ENCODE measurements at regions not wholly inside any gene's neighbourhood (a gene's known extent, or its start where the extent isn't known, plus 50 kb on each side); places are given as distances from the start of the nearest gene placed in this dataset.
A peak's percentile ranks its signal among the peaks of the same experiment; 100 is the strongest.

- intact Hi-C loops (cut with DNase I; ENCODE audit: low total_unique reads): no loop called here
- Histone ChIP-seq H3K27me3 (no peaks in the 10 kb centered on the region), H3K9me3 (peaks cover 0 to 4% (median 2%) of the 10 kb centered on the region in 4 donors), H3K27ac (no peak overlapping the region), H3K36me3 (no peaks in the 10 kb centered on the region), H3K4me1 (peaks cover 0 to 5% (median 0%) of the 10 kb centered on the region in 4 donors), H3K4me3 (no peak overlapping the region)
- 76 to 81% (median 77%) methylated on average over 9 of the region's 9 CpGs for WGBS, 5 donors
- TF ChIP-seq EP300 (IDR thresholded peaks at IDR 0.05) (no peak), CTCF (IDR thresholded peaks at IDR 0.05) (no peak), POLR2A (IDR thresholded peaks at IDR 0.05) (no peak), POLR2AphosphoS5 (IDR thresholded peaks at IDR 0.05) (no peak)
- DNase-seq: no peak
Measured at GRCh38 chr3:189457631-189458412, 173.4 kb upstream of the TP63 start.

- WGBS, 5 donors: 27 to 72% (median 42%) methylated on average over 7 of the region's 7 CpGs
Measured at GRCh38 chr3:189458528-189458927, 172.7 kb upstream of the TP63 start.

GRCh38 chr3:189459231-189459630 is 172.0 kb upstream of the TP63 start:
- TF ChIP-seq EP300 (IDR thresholded peaks at IDR 0.05) (no peak), CTCF (IDR thresholded peaks at IDR 0.05) (no peak), POLR2A (IDR thresholded peaks at IDR 0.05) (no peak), POLR2AphosphoS5 (IDR thresholded peaks at IDR 0.05) (no peak)
- Histone ChIP-seq H3K4me3 (no peak overlapping the region), H3K27ac (no peak overlapping the region), H3K4me1 (peaks cover 0 to 5% (median 0%) of the 10 kb centered on the region in 4 donors), H3K27me3 (no peaks in the 10 kb centered on the region), H3K9me3 (peaks cover 0 to 4% (median 2%) of the 10 kb centered on the region in 4 donors), H3K36me3 (no peaks in the 10 kb centered on the region)
- DNase-seq: no peak
- intact Hi-C loops (cut with DNase I; ENCODE audit: low total_unique reads): no loop called here
- WGBS, 5 donors: 57 to 66% (median 64%) methylated on average over 2 of the region's 2 CpGs

More at GRCh38 chr3:189458528-189458927, 172.7 kb upstream of the TP63 start:
- H3K36me3 ChIP-seq: no peaks in the 10 kb centered on the region
- intact Hi-C loops (cut with DNase I; ENCODE audit: low total_unique reads): no loop called here
- H3K9me3 ChIP-seq: peaks cover 0 to 4% (median 2%) of the 10 kb centered on the region in 4 donors
- TF ChIP-seq EP300 (IDR thresholded peaks at IDR 0.05) (no peak), CTCF (IDR thresholded peaks at IDR 0.05) (no peak), POLR2AphosphoS5 (IDR thresholded peaks at IDR 0.05) (peak in 1 of 3 donors; percentile 41), POLR2A (IDR thresholded peaks at IDR 0.05) (no peak)
- H3K4me1 ChIP-seq: peaks cover 0 to 5% (median 0%) of the 10 kb centered on the region in 4 donors
- H3K4me3 ChIP-seq: no peak overlapping the region
- no peak overlapping the region for H3K27ac ChIP-seq
- peak; percentile 22 to 33 for DNase-seq
- H3K27me3 ChIP-seq: no peaks in the 10 kb centered on the region

- intact Hi-C loops (cut with DNase I; ENCODE audit: low total_unique reads): no loop called here
- Histone ChIP-seq H3K36me3 (no peaks in the 10 kb centered on the region), H3K27me3 (no peaks in the 10 kb centered on the region), H3K4me1 (peaks cover 0 to 5% (median 0%) of the 10 kb centered on the region in 4 donors), H3K9me3 (peaks cover 0 to 4% (median 2%) of the 10 kb centered on the region in 4 donors), H3K4me3 (no peak overlapping the region), H3K27ac (no peak overlapping the region)
- WGBS, 5 donors: 76 to 88% (median 86%) methylated on average over 2 of the region's 2 CpGs
- TF ChIP-seq CTCF (IDR thresholded peaks at IDR 0.05) (no peak), POLR2AphosphoS5 (IDR thresholded peaks at IDR 0.05) (no peak)
- no peak for DNase-seq
Measured at GRCh38 chr3:189460511-189460910, 170.7 kb upstream of the TP63 start.
